Heart right ventricle (tissue), 16 donors: ENCODE measurements at regions not wholly inside any gene's neighbourhood (a gene's known extent, or its start where the extent isn't known, plus 50 kb on each side); places are given as distances from the start of the nearest gene placed in this dataset.

ENCODE experiments used
- ATAC-seq, 8 donors: fragments of 200-7000 bp; cut with Tn5 transposase; one replicate each; pipeline ENCODE4 v1.9.1; 2020; ENCODE audit warnings: mild to moderate bottlenecking in 8 of 8, moderate library complexity in 8 of 8, moderate number of reproducible peaks in 1 of 8
- DNase-seq, 2 donors: peaks; one replicate each; pipeline ENCODE4 v3.0.0-alpha.2; 2020
- H3K27ac ChIP-seq, 10 donors: fragments of 200-600 bp; sonication (generic) in 2 of 10; one replicate each; pipeline versions ENCODE4 v1.5.0 to v1.8.0; 2020 to 2022; ENCODE audit warnings: mild to moderate bottlenecking in 3 of 10
- H3K27me3 ChIP-seq, 7 donors: fragments of 200-600 bp; one replicate each; pipeline ENCODE4 v1.8.0; 2021 to 2022; ENCODE audit warnings: mild to moderate bottlenecking in 2 of 7
- H3K36me3 ChIP-seq, 9 donors: fragments of 200-600 bp; sonication (generic) in 1 of 9; one replicate each; pipeline versions ENCODE4 v1.5.0 to v1.8.0; 2020 to 2022; ENCODE audit warnings: mild to moderate bottlenecking in 2 of 9
- H3K4me1 ChIP-seq, 9 donors: fragments of 200-600 bp; sonication (generic) in 1 of 9; one replicate each; pipeline versions ENCODE4 v1.5.0 to v1.8.0; 2020 to 2022; ENCODE audit warnings: mild to moderate bottlenecking in 4 of 9
- H3K4me3 ChIP-seq, 10 donors: fragments of 200-600 bp; sonication (generic) in 2 of 10; one replicate each; pipeline versions ENCODE4 v1.5.0 to v1.8.0; 2020 to 2022; ENCODE audit warnings: mild to moderate bottlenecking in 7 of 10, moderate library complexity in 2 of 10
- H3K9me3 ChIP-seq, 11 donors: fragments of 200-600 bp in 10 of 11; sonication (generic) in 2 of 11; one replicate each; pipeline versions ENCODE4 v1.5.0 to v1.8.0; 2013 to 2022; ENCODE audit warnings: mild to moderate bottlenecking in 2 of 11, control low read depth in 1 of 11, moderate library complexity in 1 of 11
- WGBS, 2 donors: extraction: QIAGEN DNeasy Blood & Tissue Kit; methylation state at CpG; one replicate each; pipeline ENCODE4 v1.1.7; 2013; ENCODE audit warnings: inconsistent platforms in 1 of 2; 5-methylcytosine and 5-hydroxymethylcytosine counted together
- intact Hi-C, 10 donors: fragments of 100-400 bp; cut with DNase I; formaldehyde crosslinking; loops; one replicate each; pipeline versions ENCODE4 v1.11.1 to v1.14.2; 2022
- TF ChIP-seq, protein P1 (sequence below), 9 donors: fragments of 200-600 bp; sonication (generic) in 2 of 9; IDR thresholded peaks; one replicate each; pipeline versions ENCODE4 v1.5.0 to v1.8.0; 2021 to 2022; ENCODE audit warnings: antibody characterized with exemption in 9 of 9, mild to moderate bottlenecking in 5 of 9, moderate library complexity in 1 of 9
- donor health status: Arrhythmogenic right ventricular cardiomyopathy.
- donor health status: ischemic (EF 13 %, LVEDD 7.1; RV severe dilation, severe dysfunction).
- donor health status: healthy with polysubstance abuse.
- donor health status: DM: no; HTN: yes; CAD: no.
- donor health status: DM: no; HTN: no; CAD: no.
- donor health status: ischemic (EF 25% LVEDD 6.9; RV normal size, moderate dysfunction).
- donor health status: ischemic (EF 25% LVEDD 5.7; RV mildly dilated, moderate dysfunction).
- donor health status: healthy.
- donor health status: DM: yes; HTN: yes; CAD: no.
- donor health status: Ischemic cardiomyopathy.
- donor health status: ischemic (EF 35%, LVEDD 5.7; RV mildly dilated, moderate dysfunction).
- donor health status: nonischemic (EF 11% LVEDD 7.7; RV severe dilation, severe dysfunction).
- donor health status: DM: yes; HTN: yes; CAD: no.
- donor health status: PGD.
- donor health status: ischemic (EF 29% LVEDD 5.4; RV normal size, mild dysfunction).
- donor health status: nonischemic (EF 23%, LVEDD 6.1; RV moderate dilation, normal function).

- 87 to 91% methylated on average over 2 of the region's 2 CpGs for WGBS, 2 donors
- intact Hi-C loops, result loop anchor here in 9 of 10 donors (5.0 to 10.0 kb wide), 8 partner anchors 117 to 889 kb away; partner anchors contain the start of gene SMAD3 (in 2 of the 9)
- Histone ChIP-seq H3K27me3 (no peaks in the 10 kb centered on the region), H3K27ac (no peak overlapping the region), H3K9me3 (peaks cover 0 to 7% (median 0%) of the 10 kb centered on the region in 11 donors), H3K4me3 (no peak overlapping the region), H3K4me1 (peaks cover 0 to 8% (median 0%) of the 10 kb centered on the region in 9 donors), H3K36me3 (no peaks in the 10 kb centered on the region)
- TF ChIP-seq, protein P1, sequence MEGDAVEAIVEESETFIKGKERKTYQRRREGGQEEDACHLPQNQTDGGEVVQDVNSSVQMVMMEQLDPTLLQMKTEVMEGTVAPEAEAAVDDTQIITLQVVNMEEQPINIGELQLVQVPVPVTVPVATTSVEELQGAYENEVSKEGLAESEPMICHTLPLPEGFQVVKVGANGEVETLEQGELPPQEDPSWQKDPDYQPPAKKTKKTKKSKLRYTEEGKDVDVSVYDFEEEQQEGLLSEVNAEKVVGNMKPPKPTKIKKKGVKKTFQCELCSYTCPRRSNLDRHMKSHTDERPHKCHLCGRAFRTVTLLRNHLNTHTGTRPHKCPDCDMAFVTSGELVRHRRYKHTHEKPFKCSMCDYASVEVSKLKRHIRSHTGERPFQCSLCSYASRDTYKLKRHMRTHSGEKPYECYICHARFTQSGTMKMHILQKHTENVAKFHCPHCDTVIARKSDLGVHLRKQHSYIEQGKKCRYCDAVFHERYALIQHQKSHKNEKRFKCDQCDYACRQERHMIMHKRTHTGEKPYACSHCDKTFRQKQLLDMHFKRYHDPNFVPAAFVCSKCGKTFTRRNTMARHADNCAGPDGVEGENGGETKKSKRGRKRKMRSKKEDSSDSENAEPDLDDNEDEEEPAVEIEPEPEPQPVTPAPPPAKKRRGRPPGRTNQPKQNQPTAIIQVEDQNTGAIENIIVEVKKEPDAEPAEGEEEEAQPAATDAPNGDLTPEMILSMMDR (IDR thresholded peaks at IDR 0.05), result no peak
- DNase-seq (no peak), ATAC-seq (peak in 1 of 8 donors; percentile 6)
These were observed 117.1 kb upstream of the SMAD3 start for GRCh38 chr15:66948294-66948693.

DNA sequence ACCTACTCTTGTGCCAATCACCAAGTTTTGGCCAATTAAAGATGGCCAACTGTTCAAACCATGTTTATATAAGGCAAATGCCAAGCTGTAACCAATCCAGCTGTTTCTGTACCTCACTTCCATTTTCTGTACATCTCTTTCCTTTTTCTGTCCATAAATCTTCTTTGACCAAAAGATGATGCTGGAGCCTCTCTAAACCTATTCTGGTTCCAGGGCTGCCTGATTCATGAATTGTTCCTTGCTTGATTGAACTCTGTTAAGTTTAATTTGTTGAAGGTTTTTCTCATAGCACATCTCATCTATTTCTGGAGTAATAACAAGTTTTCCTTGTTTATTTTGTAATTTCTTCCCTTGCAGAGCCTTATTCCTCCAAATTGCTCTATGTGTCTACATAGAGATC, 115.3 kb upstream of the SMAD3 start:
- H3K9me3 ChIP-seq, result peaks cover 0 to 7% (median 0%) of the 10 kb centered on the region in 11 donors
- no peak overlapping the region for H3K4me3 ChIP-seq
- DNase-seq, result no peak
- no peak for ATAC-seq
- no peaks in the 10 kb centered on the region for H3K27me3 ChIP-seq
- H3K36me3 ChIP-seq, result no peaks in the 10 kb centered on the region
- intact Hi-C loops, result loop anchor here in 3 of 10 donors (2.0 to 10.0 kb wide), 3 partner anchors 105 to 445 kb away; no protein-coding TSS in a partner anchor
- H3K4me1 ChIP-seq, result peaks cover 0 to 8% (median 0%) of the 10 kb centered on the region in 9 donors
- TF ChIP-seq, protein P1 (IDR thresholded peaks at IDR 0.05), result no peak
- H3K27ac ChIP-seq, result no peak overlapping the region

GRCh38 chr15:66951531-66952320, 113.7 kb upstream of the SMAD3 start:
- H3K27ac ChIP-seq, result no peak overlapping the region
- peaks cover 0 to 7% (median 0%) of the 10 kb centered on the region in 11 donors for H3K9me3 ChIP-seq
- WGBS, 2 donors, result 87 to 88% methylated on average over 6 of the region's 6 CpGs
- no peaks in the 10 kb centered on the region for H3K27me3 ChIP-seq
- ATAC-seq, result no peak
- no peak for DNase-seq
- peaks cover 0 to 8% (median 0%) of the 10 kb centered on the region in 9 donors for H3K4me1 ChIP-seq
- intact Hi-C loops, result loop anchor here in 3 of 10 donors (2.0 to 10.0 kb wide), 3 partner anchors 103 to 443 kb away; no protein-coding TSS in a partner anchor
- TF ChIP-seq, protein P1 (IDR thresholded peaks at IDR 0.05), result no peak
- no peak overlapping the region for H3K4me3 ChIP-seq
- H3K36me3 ChIP-seq, result no peaks in the 10 kb centered on the region

- Histone ChIP-seq H3K27me3 (no peaks in the 10 kb centered on the region), H3K9me3 (peaks cover 0 to 7% (median 0%) of the 10 kb centered on the region in 11 donors), H3K36me3 (no peaks in the 10 kb centered on the region), H3K27ac (no peak overlapping the region), H3K4me1 (peaks cover 0 to 19% (median 0%) of the 10 kb centered on the region in 9 donors), H3K4me3 (no peak overlapping the region)
- DNase-seq (no peak), ATAC-seq (no peak)
- intact Hi-C loops, result loop anchor here in 2 of 10 donors (10.0 kb wide), 2 partner anchors 102 to 442 kb away; no protein-coding TSS in a partner anchor
- TF ChIP-seq, protein P1 (IDR thresholded peaks at IDR 0.05), result no peak
- WGBS, 2 donors, result 86 to 91% methylated on average over 6 of the region's 6 CpGs
These were observed 112.5 kb upstream of the SMAD3 start for GRCh38 chr15:66952756-66953522.
